ENCODE measurements at regions not wholly inside any gene's neighbourhood (a gene's known extent, or its start where the extent isn't known, plus 50 kb on each side); places are given as distances from the start of the nearest gene placed in this dataset.

- TF ChIP-seq CTCF (IDR thresholded peaks at IDR 0.05), result no peak
- TF ChIP-seq POLR2AphosphoS5 (IDR thresholded peaks at IDR 0.05), result no peak
Measured at GRCh38 chr12:114189266-114189665, 216.7 kb downstream of the TBX5 start.
